Activated naive CD8-positive, alpha-beta T cell treated with anti-CD3 and anti-CD28 coated beads, Interleukin-2, amount 50 U/mL, for 16 hours (primary cell): ENCODE measurements at regions not wholly inside any gene's neighbourhood (a gene's known extent, or its start where the extent isn't known, plus 50 kb on each side); places are given as distances from the start of the nearest gene placed in this dataset.
"Not testable (repeated sequence)": the region's sequence is repeated elsewhere in the genome, so short reads cannot be mapped to it uniquely, and the experiment has no call there.

Source experiments
- DNase-seq: peaks from one replicate; pipeline ENCODE4 v3.0.0-alpha.2; 2020; ENCODE audit warnings: low read depth, low spot score

- DNase-seq = no peak
These were observed 72.4 kb upstream of the SGO1 start for GRCh38 chr3:20258371-20258770.

GRCh38 chr3:20256144-20256543, 70.1 kb upstream of the SGO1 start:
- DNase-seq = no peak

GRCh38 chr3:20254268-20255117, 68.5 kb upstream of the SGO1 start:
- no peak for DNase-seq

- DNase-seq = no peak
These were observed 64.8 kb upstream of the SGO1 start for GRCh38 chr3:20250786-20251185.

- DNase-seq = no peak
These were observed 64.3 kb upstream of the SGO1 start for GRCh38 chr3:20250314-20250713.

GRCh38 chr3:20246662-20247061, 60.7 kb upstream of the SGO1 start:
- no peak for DNase-seq

- DNase-seq = no peak
These were observed 59.8 kb upstream of the SGO1 start for GRCh38 chr3:20245781-20246180.

GRCh38 chr3:20240154-20240883, 54.3 kb upstream of the SGO1 start:
- DNase-seq = no peak

- DNase-seq = not testable (repeated sequence)
These were observed 52.2 kb upstream of the SGO1 start for GRCh38 chr3:20238199-20238598.

GRCh38 chr3:20236603-20237002, 50.6 kb upstream of the SGO1 start:
- no peak for DNase-seq
